Neural cell (in vitro differentiated cells): ENCODE measurements at regions not wholly inside any gene's neighbourhood (a gene's known extent, or its start where the extent isn't known, plus 50 kb on each side); places are given as distances from the start of the nearest gene placed in this dataset.

ENCODE experiments used
- EP300 ChIP-seq: fragments of 450-650 bp; conservative IDR thresholded peaks from 2 replicates; pipeline ENCODE4 v1.6.1; 2014; ENCODE audit warnings: antibody characterized with exemption, mild to moderate bottlenecking, moderate library complexity; ENCODE audit not compliant: poor library complexity, severe bottlenecking
- EZH2 ChIP-seq: fragments of 200-600, 300-800 bp; shearing (Covaris generic), sonication (generic); IDR thresholded peaks from 2 replicates; pipeline ENCODE4 v1.6.1; 2014; ENCODE audit warnings: antibody characterized with exemption, low read length, borderline replicate concordance, mild to moderate bottlenecking; ENCODE audit not compliant: insufficient read depth, poor library complexity, severe bottlenecking
- POLR2AphosphoS5 ChIP-seq: IDR thresholded peaks from 2 replicates; pipeline ENCODE4 v1.6.1; 2012
- TAF1 ChIP-seq: IDR thresholded peaks from 2 replicates; pipeline ENCODE4 v1.6.1; 2012; ENCODE audit warnings: low read depth
- TF ChIP-seq, protein P1 (sequence below): fragments of 450-650 bp; IDR thresholded peaks from 2 replicates; pipeline ENCODE4 v1.5.1; 2014; ENCODE audit warnings: antibody characterized with exemption, mild to moderate bottlenecking, moderate library complexity; ENCODE audit not compliant: poor library complexity, severe bottlenecking
- TF ChIP-seq, protein P2 (sequence below): IDR thresholded peaks from 2 replicates; pipeline ENCODE4 v1.6.1; 2012; ENCODE audit warnings: borderline replicate concordance

DNA sequence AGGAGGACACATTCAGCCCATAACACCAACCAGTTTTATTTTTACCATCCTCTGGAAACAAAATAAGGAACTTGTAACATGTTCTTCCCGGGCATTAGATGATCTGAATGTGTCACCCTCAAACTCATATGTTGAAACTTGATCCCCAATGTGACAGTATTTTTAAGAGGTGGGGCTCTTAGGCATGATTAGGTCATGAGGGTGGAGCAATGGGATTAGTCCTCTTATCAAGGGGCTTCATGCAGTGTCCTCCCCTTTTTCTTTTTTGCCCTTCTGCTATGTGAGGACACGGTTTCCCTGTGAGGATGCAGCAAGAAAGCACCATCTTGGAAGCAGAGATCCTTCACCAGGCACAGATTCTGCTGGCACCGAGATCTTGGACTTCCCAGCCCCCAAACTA, 401.5 kb upstream of the TRIB2 start:
- TF ChIP-seq, protein P1, sequence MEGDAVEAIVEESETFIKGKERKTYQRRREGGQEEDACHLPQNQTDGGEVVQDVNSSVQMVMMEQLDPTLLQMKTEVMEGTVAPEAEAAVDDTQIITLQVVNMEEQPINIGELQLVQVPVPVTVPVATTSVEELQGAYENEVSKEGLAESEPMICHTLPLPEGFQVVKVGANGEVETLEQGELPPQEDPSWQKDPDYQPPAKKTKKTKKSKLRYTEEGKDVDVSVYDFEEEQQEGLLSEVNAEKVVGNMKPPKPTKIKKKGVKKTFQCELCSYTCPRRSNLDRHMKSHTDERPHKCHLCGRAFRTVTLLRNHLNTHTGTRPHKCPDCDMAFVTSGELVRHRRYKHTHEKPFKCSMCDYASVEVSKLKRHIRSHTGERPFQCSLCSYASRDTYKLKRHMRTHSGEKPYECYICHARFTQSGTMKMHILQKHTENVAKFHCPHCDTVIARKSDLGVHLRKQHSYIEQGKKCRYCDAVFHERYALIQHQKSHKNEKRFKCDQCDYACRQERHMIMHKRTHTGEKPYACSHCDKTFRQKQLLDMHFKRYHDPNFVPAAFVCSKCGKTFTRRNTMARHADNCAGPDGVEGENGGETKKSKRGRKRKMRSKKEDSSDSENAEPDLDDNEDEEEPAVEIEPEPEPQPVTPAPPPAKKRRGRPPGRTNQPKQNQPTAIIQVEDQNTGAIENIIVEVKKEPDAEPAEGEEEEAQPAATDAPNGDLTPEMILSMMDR, result no peak
- TF ChIP-seq TAF1 (no peak), EZH2 (no peak), EP300 (no peak), POLR2AphosphoS5 (no peak)
- TF ChIP-seq, protein P2, sequence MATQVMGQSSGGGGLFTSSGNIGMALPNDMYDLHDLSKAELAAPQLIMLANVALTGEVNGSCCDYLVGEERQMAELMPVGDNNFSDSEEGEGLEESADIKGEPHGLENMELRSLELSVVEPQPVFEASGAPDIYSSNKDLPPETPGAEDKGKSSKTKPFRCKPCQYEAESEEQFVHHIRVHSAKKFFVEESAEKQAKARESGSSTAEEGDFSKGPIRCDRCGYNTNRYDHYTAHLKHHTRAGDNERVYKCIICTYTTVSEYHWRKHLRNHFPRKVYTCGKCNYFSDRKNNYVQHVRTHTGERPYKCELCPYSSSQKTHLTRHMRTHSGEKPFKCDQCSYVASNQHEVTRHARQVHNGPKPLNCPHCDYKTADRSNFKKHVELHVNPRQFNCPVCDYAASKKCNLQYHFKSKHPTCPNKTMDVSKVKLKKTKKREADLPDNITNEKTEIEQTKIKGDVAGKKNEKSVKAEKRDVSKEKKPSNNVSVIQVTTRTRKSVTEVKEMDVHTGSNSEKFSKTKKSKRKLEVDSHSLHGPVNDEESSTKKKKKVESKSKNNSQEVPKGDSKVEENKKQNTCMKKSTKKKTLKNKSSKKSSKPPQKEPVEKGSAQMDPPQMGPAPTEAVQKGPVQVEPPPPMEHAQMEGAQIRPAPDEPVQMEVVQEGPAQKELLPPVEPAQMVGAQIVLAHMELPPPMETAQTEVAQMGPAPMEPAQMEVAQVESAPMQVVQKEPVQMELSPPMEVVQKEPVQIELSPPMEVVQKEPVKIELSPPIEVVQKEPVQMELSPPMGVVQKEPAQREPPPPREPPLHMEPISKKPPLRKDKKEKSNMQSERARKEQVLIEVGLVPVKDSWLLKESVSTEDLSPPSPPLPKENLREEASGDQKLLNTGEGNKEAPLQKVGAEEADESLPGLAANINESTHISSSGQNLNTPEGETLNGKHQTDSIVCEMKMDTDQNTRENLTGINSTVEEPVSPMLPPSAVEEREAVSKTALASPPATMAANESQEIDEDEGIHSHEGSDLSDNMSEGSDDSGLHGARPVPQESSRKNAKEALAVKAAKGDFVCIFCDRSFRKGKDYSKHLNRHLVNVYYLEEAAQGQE, result no peak
